ENCODE measurements at regions not wholly inside any gene's neighbourhood (a gene's known extent, or its start where the extent isn't known, plus 50 kb on each side); places are given as distances from the start of the nearest gene placed in this dataset.

DNA sequence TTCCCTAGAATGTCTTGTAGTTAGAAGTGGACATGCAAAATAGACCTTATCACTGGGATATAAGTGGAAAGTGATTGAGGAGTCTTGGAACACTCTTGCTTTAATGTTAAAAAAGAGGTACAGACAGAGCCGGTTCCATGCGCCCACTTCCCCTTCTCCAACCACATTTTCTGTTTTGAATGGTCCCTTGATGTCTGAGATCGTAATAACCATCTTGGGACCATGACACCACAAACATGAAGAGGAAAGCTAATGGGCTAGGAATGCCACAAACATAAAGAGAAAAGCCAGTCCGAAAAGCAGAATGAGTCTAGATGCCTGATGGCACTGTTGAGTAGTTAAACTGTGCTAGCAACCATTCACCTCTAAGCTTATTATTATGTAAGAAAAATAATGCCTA lies 54.8 kb upstream of the SPON1 start:
- TF ChIP-seq YY1 (IDR thresholded peaks at IDR 0.05; ENCODE audit: insufficient read depth, insufficient read length) (no peak), SUZ12 (IDR thresholded peaks at IDR 0.05; ENCODE audit: extremely low read depth, insufficient read depth, insufficient read length) (no peak), ZNF274 (IDR thresholded peaks at IDR 0.05; ENCODE audit: low read depth, low read length) (no peak)
